ENCODE measurements at regions not wholly inside any gene's neighbourhood (a gene's known extent, or its start where the extent isn't known, plus 50 kb on each side); places are given as distances from the start of the nearest gene placed in this dataset.

DNA sequence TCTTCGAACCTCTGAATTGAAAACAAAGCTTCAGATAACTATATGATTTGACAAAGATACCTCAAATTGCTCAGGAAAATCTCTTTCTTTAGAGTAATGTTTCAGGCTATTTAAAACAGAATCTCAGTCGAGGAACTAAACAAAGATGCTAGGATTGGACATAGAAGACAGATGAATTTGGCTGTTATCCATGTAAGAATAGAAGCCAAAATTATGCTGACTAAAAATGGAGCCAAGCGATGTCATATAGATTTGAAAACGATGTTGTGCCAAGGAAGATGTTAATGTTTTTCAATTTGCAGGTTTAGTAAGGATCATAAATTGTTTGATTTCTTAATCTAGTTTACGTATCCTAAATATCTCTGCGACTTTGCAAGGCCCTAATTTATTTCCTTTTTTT, 295.9 kb downstream of the FOXG1 start:
- Histone ChIP-seq H3K9me3 (ENCODE audit: control insufficient read depth, low read depth, low read length) (no peaks in the 10 kb centered on the region), H3T11ph (ENCODE audit: low read length) (no peak overlapping the region), H3K56ac (ENCODE audit: insufficient read length, low read depth, low read length) (no peak overlapping the region), H3K14ac (ENCODE audit: insufficient read depth, low read length) (no peak overlapping the region), H3K4ac (ENCODE audit: low read depth, low read length) (no peak overlapping the region), H4K8ac (replicated peaks; ENCODE audit: insufficient read length, low read depth, low read length) (no peak overlapping the region), H2AK5ac (ENCODE audit: insufficient read length, low read length) (no peak overlapping the region), H3K23me2 (ENCODE audit: insufficient read length, low read depth, low read length, poor library complexity, severe bottlenecking) (no peaks in the 10 kb centered on the region), H3K4me1 (ENCODE audit: insufficient read depth, low read length) (no peaks in the 10 kb centered on the region), H3K18ac (ENCODE audit: insufficient read length, low read depth, low read length) (no peak overlapping the region), H2BK15ac (ENCODE audit: low read depth, low read length) (no peak overlapping the region), H3K9ac (ENCODE audit: extremely low read depth, insufficient read length, low read length) (no peak overlapping the region), H4K20me1 (ENCODE audit: control insufficient read depth, insufficient read depth, insufficient read length) (no peaks in the 10 kb centered on the region), H2BK20ac (ENCODE audit: low read depth, low read length, poor library complexity, severe bottlenecking) (no peak overlapping the region), H3K79me1 (ENCODE audit: insufficient read depth, low read depth, low read length, poor library complexity, severe bottlenecking) (no peaks in the 10 kb centered on the region), H4K5ac (ENCODE audit: insufficient read length, low read depth, low read length) (no peak overlapping the region), H3K79me2 (ENCODE audit: insufficient read depth, low read length) (no peaks in the 10 kb centered on the region), H2BK12ac (ENCODE audit: insufficient read length, low read depth, low read length) (no peak overlapping the region), H3K4me2 (ENCODE audit: insufficient read depth, insufficient read length, low read length) (no peak overlapping the region), H3K27ac (ENCODE audit: insufficient read length, low read depth, low read length) (no peak overlapping the region), H4K91ac (ENCODE audit: insufficient read length, low read depth, low read length) (no peak overlapping the region), H2BK120ac (ENCODE audit: low read depth, low read length, poor library complexity, severe bottlenecking) (no peak overlapping the region), H3K23ac (ENCODE audit: insufficient read length, low read depth, low read length) (no peak overlapping the region), H2BK5ac (ENCODE audit: insufficient read length, low read length) (no peak overlapping the region), H3K27me3 (ENCODE audit: insufficient read depth, low read length) (no peaks in the 10 kb centered on the region), H2AFZ (ENCODE audit: low read length) (no peak overlapping the region)
- WGBS (ENCODE audit: extremely low coverage, insufficient read length, low lambda C conversion rate): no CpG with 5 or more reads among the region's 6 CpGs
- TF ChIP-seq, protein P1, sequence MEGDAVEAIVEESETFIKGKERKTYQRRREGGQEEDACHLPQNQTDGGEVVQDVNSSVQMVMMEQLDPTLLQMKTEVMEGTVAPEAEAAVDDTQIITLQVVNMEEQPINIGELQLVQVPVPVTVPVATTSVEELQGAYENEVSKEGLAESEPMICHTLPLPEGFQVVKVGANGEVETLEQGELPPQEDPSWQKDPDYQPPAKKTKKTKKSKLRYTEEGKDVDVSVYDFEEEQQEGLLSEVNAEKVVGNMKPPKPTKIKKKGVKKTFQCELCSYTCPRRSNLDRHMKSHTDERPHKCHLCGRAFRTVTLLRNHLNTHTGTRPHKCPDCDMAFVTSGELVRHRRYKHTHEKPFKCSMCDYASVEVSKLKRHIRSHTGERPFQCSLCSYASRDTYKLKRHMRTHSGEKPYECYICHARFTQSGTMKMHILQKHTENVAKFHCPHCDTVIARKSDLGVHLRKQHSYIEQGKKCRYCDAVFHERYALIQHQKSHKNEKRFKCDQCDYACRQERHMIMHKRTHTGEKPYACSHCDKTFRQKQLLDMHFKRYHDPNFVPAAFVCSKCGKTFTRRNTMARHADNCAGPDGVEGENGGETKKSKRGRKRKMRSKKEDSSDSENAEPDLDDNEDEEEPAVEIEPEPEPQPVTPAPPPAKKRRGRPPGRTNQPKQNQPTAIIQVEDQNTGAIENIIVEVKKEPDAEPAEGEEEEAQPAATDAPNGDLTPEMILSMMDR (conservative IDR thresholded peaks at IDR 0.05): no peak
- no peak for DNase-seq
- H3K9me3 Mint-ChIP-seq: peaks cover 0 to 3% of the 10 kb centered on the region in 2 experiments; a peak in 1 of 5 replicates
- H3K4me3 Mint-ChIP-seq: no peak overlapping the region
- H3K36me3 Mint-ChIP-seq (ENCODE audit: insufficient read depth in 1 of 3, low read depth in 3 of 3): peaks cover 0 to 9% (median 0%) of the 10 kb centered on the region in 3 experiments; a peak in 1 of 7 replicates
- H3K27ac Mint-ChIP-seq: no peak overlapping the region
- H3K27me3 Mint-ChIP-seq (ENCODE audit: low read depth): no peaks in the 10 kb centered on the region; the same call in 1 of the 2 replicates
- H3K4me1 Mint-ChIP-seq: no peaks in the 10 kb centered on the region

Data from H9 (cell line).